MM.1S (cell line): ENCODE measurements at regions not wholly inside any gene's neighbourhood (a gene's known extent, or its start where the extent isn't known, plus 50 kb on each side); places are given as distances from the start of the nearest gene placed in this dataset.

Source experiments
- EZH2 ChIP-seq: fragments of 300-600 bp; sonication (generic); optimal IDR thresholded peaks from 2 replicates; pipeline ENCODE3; 2017; ENCODE audit warnings: low read depth, mild to moderate bottlenecking, antibody characterized with exemption, low read length, mixed read lengths
- EZH2phosphoT487 ChIP-seq: fragments of 300-600 bp; sonication (generic); IDR thresholded peaks from 2 replicates; pipeline ENCODE4 v1.6.1; 2018; ENCODE audit warnings: antibody characterized with exemption, low read length
- TF ChIP-seq, protein P1 (sequence below): fragments of 300-600 bp; sonication (generic); IDR thresholded peaks from 2 replicates; pipeline ENCODE4 v1.5.1; 2016; ENCODE audit warnings: antibody characterized with exemption, low read length, mixed read lengths

DNA sequence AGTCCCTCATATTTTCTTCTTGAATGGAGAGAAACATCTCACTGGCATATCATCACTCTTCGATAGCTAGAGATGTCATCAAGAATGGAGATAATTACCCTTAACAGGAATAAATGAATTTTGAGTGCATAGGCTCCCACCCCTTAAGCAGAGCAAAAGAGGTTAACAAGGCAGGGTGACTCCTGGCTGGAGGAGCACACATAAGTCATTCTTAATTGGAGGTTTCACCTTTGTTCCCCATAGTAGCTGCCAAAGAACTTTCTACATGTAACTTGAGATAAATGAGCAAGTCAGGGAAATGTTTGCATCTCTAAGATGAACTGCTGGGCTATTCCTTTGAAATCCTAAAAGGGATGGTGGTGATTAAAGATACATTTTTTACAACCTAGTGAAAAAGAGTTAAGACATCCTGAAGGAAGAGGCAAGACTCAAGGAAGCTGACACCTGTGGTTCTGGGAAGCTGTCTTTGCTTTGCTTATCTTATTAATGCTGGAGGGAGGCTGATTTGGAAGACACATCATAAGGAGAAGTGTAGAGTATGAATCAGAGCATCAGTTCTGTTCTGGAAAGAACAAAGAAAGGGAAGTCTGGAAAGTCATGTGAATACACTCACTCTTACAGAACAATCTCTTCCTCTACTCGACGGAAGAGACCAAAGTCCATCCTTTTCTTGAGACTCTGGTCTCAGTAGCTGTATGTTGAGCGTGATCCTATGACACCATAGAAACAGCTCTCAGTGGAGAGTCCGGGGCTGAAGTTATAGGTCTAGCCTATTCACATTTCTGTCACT is 326.3 kb downstream of the OSTF1 start:
- TF ChIP-seq, protein P1, sequence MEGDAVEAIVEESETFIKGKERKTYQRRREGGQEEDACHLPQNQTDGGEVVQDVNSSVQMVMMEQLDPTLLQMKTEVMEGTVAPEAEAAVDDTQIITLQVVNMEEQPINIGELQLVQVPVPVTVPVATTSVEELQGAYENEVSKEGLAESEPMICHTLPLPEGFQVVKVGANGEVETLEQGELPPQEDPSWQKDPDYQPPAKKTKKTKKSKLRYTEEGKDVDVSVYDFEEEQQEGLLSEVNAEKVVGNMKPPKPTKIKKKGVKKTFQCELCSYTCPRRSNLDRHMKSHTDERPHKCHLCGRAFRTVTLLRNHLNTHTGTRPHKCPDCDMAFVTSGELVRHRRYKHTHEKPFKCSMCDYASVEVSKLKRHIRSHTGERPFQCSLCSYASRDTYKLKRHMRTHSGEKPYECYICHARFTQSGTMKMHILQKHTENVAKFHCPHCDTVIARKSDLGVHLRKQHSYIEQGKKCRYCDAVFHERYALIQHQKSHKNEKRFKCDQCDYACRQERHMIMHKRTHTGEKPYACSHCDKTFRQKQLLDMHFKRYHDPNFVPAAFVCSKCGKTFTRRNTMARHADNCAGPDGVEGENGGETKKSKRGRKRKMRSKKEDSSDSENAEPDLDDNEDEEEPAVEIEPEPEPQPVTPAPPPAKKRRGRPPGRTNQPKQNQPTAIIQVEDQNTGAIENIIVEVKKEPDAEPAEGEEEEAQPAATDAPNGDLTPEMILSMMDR, result no peak
- TF ChIP-seq EZH2, result no peak
- TF ChIP-seq EZH2phosphoT487, result no peak
